ENCODE measurements at regions not wholly inside any gene's neighbourhood (a gene's known extent, or its start where the extent isn't known, plus 50 kb on each side); places are given as distances from the start of the nearest gene placed in this dataset.

- CTCF ChIA-PET = no interaction called here
- POLR2A ChIA-PET (ENCODE audit: unreplicated experiment) = no interaction called here
Measured at GRCh38 chr11:13134886-13135285, 125.8 kb downstream of the RASSF10 start.

More at GRCh38 chr11:13134886-13135285, 125.8 kb downstream of the RASSF10 start:
- in situ Hi-C loops (cut with MboI; ENCODE audit: low sequenced_read_pairs) (loop anchor here (25.0 kb wide), 1 partner anchor 823 kb away; no protein-coding TSS in a partner anchor), dilution Hi-C loops (cut with HindIII; ENCODE audit: low sequenced_read_pairs, unreplicated experiment) (no loop called here), intact Hi-C loops (cut with micrococcal nuclease) (no loop called here)
- Histone ChIP-seq H4K20me1 (ENCODE audit: insufficient read depth, low read length) (no peaks in the 10 kb centered on the region), H3K4me1 (ENCODE audit: control insufficient read depth, insufficient read depth, low read length) (peaks cover 9% of the 10 kb centered on the region), H2AK5ac (ENCODE audit: low read depth, low read length) (no peak overlapping the region), H3K23ac (ENCODE audit: low read depth, low read length) (no peak overlapping the region), H4K91ac (ENCODE audit: insufficient read depth, low read depth, low read length) (no peak overlapping the region), H3K4ac (ENCODE audit: low read depth, low read length) (no peak overlapping the region), H2BK120ac (ENCODE audit: low read depth, low read length) (no peak overlapping the region), H3K27ac (ENCODE audit: insufficient read depth, low read length) (no peak overlapping the region), H2AFZ (replicated peaks; ENCODE audit: low read length, poor library complexity) (no peak overlapping the region), H3K18ac (ENCODE audit: low read depth, low read length) (no peak overlapping the region), H3K4me2 (ENCODE audit: low read depth, low read length) (peak overlapping the region; percentile 4; the same call in 1 of the 2 replicates), H3K14ac (replicated peaks; ENCODE audit: low read depth, low read length) (no peak overlapping the region), H2BK15ac (ENCODE audit: low read depth, low read length) (no peak overlapping the region), H3K27me3 (ENCODE audit: control insufficient read depth, insufficient read depth, low read length) (no peaks in the 10 kb centered on the region), H2BK5ac (ENCODE audit: low read depth, low read length, poor library complexity, severe bottlenecking) (no peak overlapping the region), H2AK9ac (replicated peaks; ENCODE audit: low read depth, low read length, poor library complexity) (no peak overlapping the region), H3K36me3 (ENCODE audit: control insufficient read depth, insufficient read depth, low read length) (no peaks in the 10 kb centered on the region), H3K4me3 (ENCODE audit: insufficient read depth, low read depth, low read length) (no peak overlapping the region), H3K9me3 (ENCODE audit: control insufficient read depth, insufficient read depth, low read length) (no peaks in the 10 kb centered on the region), H2BK20ac (ENCODE audit: low read depth, low read length) (no peak overlapping the region), H4K8ac (ENCODE audit: low read depth in 2 of 2, low read length in 2 of 2) (no peak overlapping the region), H3K56ac (ENCODE audit: extremely low read depth, insufficient read depth, low read length) (no peak overlapping the region), H3K9me1 (ENCODE audit: insufficient read depth, low read length) (no peaks in the 10 kb centered on the region; the same call in none of the 2 replicates), H4K5ac (ENCODE audit: low read depth, low read length) (no peak overlapping the region), H3K9ac (ENCODE audit: low read depth, low read length) (no peak overlapping the region), H3K79me1 (ENCODE audit: low read depth in 1 of 2, low read length in 2 of 2) (no peaks in the 10 kb centered on the region)
- no peak for TF ChIP-seq BHLHE40 (IDR thresholded peaks at IDR 0.05; ENCODE audit: low read depth, low read length)
- no peak for TF ChIP-seq RCOR1 (IDR thresholded peaks at IDR 0.05; ENCODE audit: insufficient replicate concordance, low read length)
- no peak for TF ChIP-seq SMC3 (IDR thresholded peaks at IDR 0.05; ENCODE audit: low read depth, low read length)
- no peak for DNase-seq
- no TSS peak for BruUV-seq (replicated peaks)
- no CpG with 5 or more reads among the region's 2 CpGs for WGBS, 2 experiments (ENCODE audit: extremely low coverage in 2 of 2, insufficient read length in 1 of 2)
- peak; percentile 10 for ATAC-seq (ENCODE audit: low read depth)

Measured in IMR-90 (cell line).